Neural cell (in vitro differentiated cells): ENCODE measurements at regions not wholly inside any gene's neighbourhood (a gene's known extent, or its start where the extent isn't known, plus 50 kb on each side); places are given as distances from the start of the nearest gene placed in this dataset.
A peak's percentile ranks its signal among the peaks of the same experiment; 100 is the strongest.

Source experiments
- EP300 ChIP-seq: fragments of 450-650 bp; conservative IDR thresholded peaks from 2 replicates; pipeline ENCODE4 v1.6.1; 2014; ENCODE audit warnings: antibody characterized with exemption, mild to moderate bottlenecking, moderate library complexity; ENCODE audit not compliant: poor library complexity, severe bottlenecking
- SMC3 ChIP-seq: fragments of 450-650 bp; conservative IDR thresholded peaks from 2 replicates; pipeline ENCODE4 v1.6.1; 2014; ENCODE audit warnings: antibody characterized with exemption, mild to moderate bottlenecking, moderate library complexity; ENCODE audit not compliant: poor library complexity
- TF ChIP-seq, protein P1 (sequence below): fragments of 450-650 bp; IDR thresholded peaks from 2 replicates; pipeline ENCODE4 v1.5.1; 2014; ENCODE audit warnings: antibody characterized with exemption, mild to moderate bottlenecking, moderate library complexity; ENCODE audit not compliant: poor library complexity, severe bottlenecking

DNA sequence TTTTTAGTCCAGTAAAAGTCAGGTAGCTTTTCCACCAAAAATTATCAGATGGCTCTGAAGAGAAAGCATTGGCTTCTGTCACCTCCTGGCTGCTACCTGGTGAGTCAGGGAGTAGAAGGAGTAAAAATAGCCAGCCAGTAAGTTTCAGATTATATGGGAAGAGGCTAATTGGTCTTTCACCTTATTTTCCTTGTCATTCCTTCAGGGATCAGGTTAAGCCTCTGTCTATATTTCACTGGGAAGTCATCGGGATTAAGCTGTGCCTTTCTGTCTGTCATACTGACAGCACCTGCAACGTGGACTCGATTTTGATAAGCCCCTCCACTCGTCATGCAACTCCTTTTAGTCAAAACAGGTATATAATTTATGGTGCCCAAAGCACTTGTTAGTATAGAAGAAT is 380.7 kb upstream of the CELF4 start:
- TF ChIP-seq, protein P1, sequence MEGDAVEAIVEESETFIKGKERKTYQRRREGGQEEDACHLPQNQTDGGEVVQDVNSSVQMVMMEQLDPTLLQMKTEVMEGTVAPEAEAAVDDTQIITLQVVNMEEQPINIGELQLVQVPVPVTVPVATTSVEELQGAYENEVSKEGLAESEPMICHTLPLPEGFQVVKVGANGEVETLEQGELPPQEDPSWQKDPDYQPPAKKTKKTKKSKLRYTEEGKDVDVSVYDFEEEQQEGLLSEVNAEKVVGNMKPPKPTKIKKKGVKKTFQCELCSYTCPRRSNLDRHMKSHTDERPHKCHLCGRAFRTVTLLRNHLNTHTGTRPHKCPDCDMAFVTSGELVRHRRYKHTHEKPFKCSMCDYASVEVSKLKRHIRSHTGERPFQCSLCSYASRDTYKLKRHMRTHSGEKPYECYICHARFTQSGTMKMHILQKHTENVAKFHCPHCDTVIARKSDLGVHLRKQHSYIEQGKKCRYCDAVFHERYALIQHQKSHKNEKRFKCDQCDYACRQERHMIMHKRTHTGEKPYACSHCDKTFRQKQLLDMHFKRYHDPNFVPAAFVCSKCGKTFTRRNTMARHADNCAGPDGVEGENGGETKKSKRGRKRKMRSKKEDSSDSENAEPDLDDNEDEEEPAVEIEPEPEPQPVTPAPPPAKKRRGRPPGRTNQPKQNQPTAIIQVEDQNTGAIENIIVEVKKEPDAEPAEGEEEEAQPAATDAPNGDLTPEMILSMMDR, result no peak
- TF ChIP-seq SMC3, result no peak
- peak; percentile 77 for TF ChIP-seq EP300
